Prostate gland (tissue), 2 donors: ENCODE measurements at regions not wholly inside any gene's neighbourhood (a gene's known extent, or its start where the extent isn't known, plus 50 kb on each side); places are given as distances from the start of the nearest gene placed in this dataset.

Source experiments
- DNase-seq: peaks from one replicate; pipeline ENCODE4 v3.0.0-alpha.2; 2019; ENCODE audit warnings: low spot score
- H3K27ac ChIP-seq, 2 donors: fragments of 200-600 bp; sonication (generic); 2 replicates each; pipeline ENCODE4 v1.5.1; 2017 to 2019
- H3K27me3 ChIP-seq: fragments of 200-600 bp; sonication (generic); replicated peaks from 2 replicates; pipeline ENCODE4 v1.5.1; 2019; ENCODE audit not compliant: insufficient read depth
- H3K36me3 ChIP-seq, 2 donors: fragments of 200-600 bp; sonication (generic); 1 replicate in 1 of 2; 2 replicates in 1 of 2; pipeline versions ENCODE4 v1.5.1 to v1.8.1; 2017 to 2019
- H3K4me1 ChIP-seq: fragments of 200-600 bp; sonication (generic); replicated peaks from 2 replicates; pipeline ENCODE4 v1.5.1; 2019
- H3K4me3 ChIP-seq, 2 donors: fragments of 200-600 bp; sonication (generic); 2 replicates each; pipeline ENCODE4 v1.5.1; 2017 to 2019
- H3K9me3 ChIP-seq: fragments of 200-600 bp; sonication (generic); 2 replicates; pipeline ENCODE4 v1.5.1; 2017
- CTCF ChIP-seq, 4 experiments: fragments of 200-600 bp in 2 of 4; fragments of 450-650 bp in 2 of 4; sonication (generic) in 2 of 4; IDR thresholded peaks; 1 replicate in 3 of 4; 2 replicates in 1 of 4; pipeline ENCODE4 v1.5.1; 2016 to 2019; ENCODE audit warnings: antibody characterized with exemption in 4 of 4, mild to moderate bottlenecking in 2 of 4, moderate library complexity in 2 of 4
- POLR2A ChIP-seq: fragments of 450-650 bp; IDR thresholded peaks from one replicate; pipeline ENCODE4 v1.6.1; 2016; ENCODE audit warnings: antibody characterized with exemption, mild to moderate bottlenecking
- POLR2AphosphoS5 ChIP-seq: sonication (generic); formaldehyde crosslinking; IDR thresholded peaks from one replicate; pipeline ENCODE4 v1.6.1; 2017; ENCODE audit warnings: antibody characterized with exemption
- WGBS: methylation state at CpG from one replicate; pipeline ENCODE4 v1.1.5; 2018; 5-methylcytosine and 5-hydroxymethylcytosine counted together
- intact Hi-C: fragments of 100-400 bp; cut with DNase I; formaldehyde crosslinking; loops from one replicate; pipeline ENCODE4 v1.14.2; 2022

DNA sequence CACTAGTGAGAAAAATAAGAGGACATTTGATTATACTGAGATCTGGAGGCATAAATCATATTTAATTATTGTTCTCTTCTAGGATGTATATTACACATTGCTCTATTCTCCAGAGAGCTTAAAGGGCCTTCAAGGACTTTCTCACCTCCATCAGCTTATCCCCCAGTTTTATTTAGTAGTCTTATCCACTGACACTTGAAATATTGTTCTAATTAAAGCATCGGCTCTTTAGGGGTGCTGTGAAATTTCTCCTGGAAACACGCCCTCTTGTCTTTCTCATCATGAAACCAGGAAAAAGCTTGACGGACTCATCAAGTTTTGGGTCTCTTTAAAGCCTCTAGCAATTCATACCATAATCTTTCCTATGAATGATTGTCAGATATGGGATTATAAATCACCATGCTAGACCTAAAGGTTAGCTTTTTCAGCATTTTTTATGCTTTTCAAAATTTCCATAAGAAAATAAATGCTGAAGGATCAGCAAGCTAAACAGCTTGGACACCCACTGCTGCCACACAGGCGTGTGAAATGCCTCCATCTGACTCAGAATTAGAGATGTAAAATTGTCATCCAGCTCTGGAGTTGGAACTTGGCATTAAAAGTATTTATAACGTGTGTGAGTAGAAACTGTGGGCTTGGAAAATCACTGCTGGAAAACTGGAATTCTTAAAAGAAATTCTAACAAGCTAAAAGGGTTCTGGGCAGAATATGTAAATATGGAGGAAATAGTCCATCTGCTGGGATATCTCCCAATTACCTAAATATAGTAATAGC is 216.3 kb downstream of the CHRM2 start:
- Histone ChIP-seq H3K36me3 (no peaks in the 10 kb centered on the region), H3K4me3 (no peak overlapping the region), H3K27ac (no peak overlapping the region), H3K4me1 (no peaks in the 10 kb centered on the region), H3K27me3 (no peaks in the 10 kb centered on the region), H3K9me3 (no peaks in the 10 kb centered on the region)
- intact Hi-C loops = loop anchor here (10.0 kb wide), 1 partner anchor 370 kb away; no protein-coding TSS in a partner anchor
- 48% methylated on average over 5 of the region's 5 CpGs for WGBS
- no peak for DNase-seq
- TF ChIP-seq POLR2A (no peak), CTCF (IDR thresholded peaks at IDR 0.05) (no peak), POLR2AphosphoS5 (no peak)

GRCh38 chr7:137082391-137082790 is 213.9 kb downstream of the CHRM2 start:
- intact Hi-C loops = loop anchor here (10.0 kb wide), 1 partner anchor 372 kb away; no protein-coding TSS in a partner anchor
- H3K36me3 ChIP-seq = no peaks in the 10 kb centered on the region
- DNase-seq = no peak
- H3K4me3 ChIP-seq = no peak overlapping the region
- no peaks in the 10 kb centered on the region for H3K27me3 ChIP-seq
- H3K9me3 ChIP-seq = no peaks in the 10 kb centered on the region
- H3K27ac ChIP-seq = no peak overlapping the region
- TF ChIP-seq POLR2A (no peak), CTCF (IDR thresholded peaks at IDR 0.05) (no peak), POLR2AphosphoS5 (no peak)
- H3K4me1 ChIP-seq = no peaks in the 10 kb centered on the region

- no peak overlapping the region for H3K4me3 ChIP-seq
- no peak overlapping the region for H3K27ac ChIP-seq
- TF ChIP-seq POLR2A = no peak
- TF ChIP-seq POLR2AphosphoS5 = no peak
- no peak for TF ChIP-seq CTCF (IDR thresholded peaks at IDR 0.05)
- no peaks in the 10 kb centered on the region for H3K4me1 ChIP-seq
- no peak for DNase-seq
- no peaks in the 10 kb centered on the region for H3K9me3 ChIP-seq
- intact Hi-C loops = loop anchor here (10.0 kb wide), 1 partner anchor 373 kb away; no protein-coding TSS in a partner anchor
- 46% methylated on average over 2 of the region's 2 CpGs for WGBS
- H3K27me3 ChIP-seq = no peaks in the 10 kb centered on the region
- no peaks in the 10 kb centered on the region for H3K36me3 ChIP-seq
Observed at GRCh38 chr7:137081321-137082093, 213.1 kb downstream of the CHRM2 start.

DNA sequence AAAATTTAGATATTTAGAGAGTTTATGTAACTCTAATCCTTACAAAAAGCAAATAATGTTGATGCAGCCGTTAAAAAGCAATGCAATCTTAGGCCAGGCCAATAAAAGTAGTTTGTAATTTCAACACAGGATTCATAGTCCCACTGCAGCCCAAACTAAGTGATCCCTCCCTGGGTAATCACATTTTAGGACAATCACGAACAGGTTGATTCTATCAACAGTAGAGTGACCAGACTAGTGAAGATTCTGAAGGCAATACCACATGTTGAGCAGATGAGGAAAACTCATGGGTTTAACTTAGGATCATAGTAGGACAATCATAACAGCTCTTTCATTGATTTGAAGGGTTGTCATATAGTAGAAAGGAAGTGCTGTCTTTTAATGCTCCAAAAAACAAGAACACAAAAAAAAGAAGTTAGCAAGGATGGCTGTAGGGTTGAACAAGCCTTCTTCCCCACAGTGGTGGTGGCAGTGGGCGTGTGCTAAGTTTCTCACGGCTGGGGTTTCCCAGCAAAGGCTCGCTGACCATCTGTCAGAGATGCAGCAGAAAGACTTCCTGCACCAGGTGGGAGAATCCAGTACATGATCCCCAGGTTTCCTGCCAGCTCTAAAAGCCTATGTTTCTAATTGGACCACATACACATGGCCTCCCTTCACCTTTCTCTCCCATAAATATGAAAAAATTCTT is 212.2 kb downstream of the CHRM2 start:
- Histone ChIP-seq H3K27me3 (no peaks in the 10 kb centered on the region), H3K4me1 (no peaks in the 10 kb centered on the region), H3K4me3 (no peak overlapping the region), H3K9me3 (no peaks in the 10 kb centered on the region), H3K27ac (no peak overlapping the region), H3K36me3 (no peaks in the 10 kb centered on the region)
- TF ChIP-seq POLR2AphosphoS5 = no peak
- no peak for TF ChIP-seq POLR2A
- TF ChIP-seq CTCF (IDR thresholded peaks at IDR 0.05) = no peak
- intact Hi-C loops = loop anchor here (10.0 kb wide), 1 partner anchor 374 kb away; no protein-coding TSS in a partner anchor
- 46% methylated on average over 5 of the region's 5 CpGs for WGBS
- no peak for DNase-seq
